ENCODE measurements at regions not wholly inside any gene's neighbourhood (a gene's known extent, or its start where the extent isn't known, plus 50 kb on each side); places are given as distances from the start of the nearest gene placed in this dataset.

DNA sequence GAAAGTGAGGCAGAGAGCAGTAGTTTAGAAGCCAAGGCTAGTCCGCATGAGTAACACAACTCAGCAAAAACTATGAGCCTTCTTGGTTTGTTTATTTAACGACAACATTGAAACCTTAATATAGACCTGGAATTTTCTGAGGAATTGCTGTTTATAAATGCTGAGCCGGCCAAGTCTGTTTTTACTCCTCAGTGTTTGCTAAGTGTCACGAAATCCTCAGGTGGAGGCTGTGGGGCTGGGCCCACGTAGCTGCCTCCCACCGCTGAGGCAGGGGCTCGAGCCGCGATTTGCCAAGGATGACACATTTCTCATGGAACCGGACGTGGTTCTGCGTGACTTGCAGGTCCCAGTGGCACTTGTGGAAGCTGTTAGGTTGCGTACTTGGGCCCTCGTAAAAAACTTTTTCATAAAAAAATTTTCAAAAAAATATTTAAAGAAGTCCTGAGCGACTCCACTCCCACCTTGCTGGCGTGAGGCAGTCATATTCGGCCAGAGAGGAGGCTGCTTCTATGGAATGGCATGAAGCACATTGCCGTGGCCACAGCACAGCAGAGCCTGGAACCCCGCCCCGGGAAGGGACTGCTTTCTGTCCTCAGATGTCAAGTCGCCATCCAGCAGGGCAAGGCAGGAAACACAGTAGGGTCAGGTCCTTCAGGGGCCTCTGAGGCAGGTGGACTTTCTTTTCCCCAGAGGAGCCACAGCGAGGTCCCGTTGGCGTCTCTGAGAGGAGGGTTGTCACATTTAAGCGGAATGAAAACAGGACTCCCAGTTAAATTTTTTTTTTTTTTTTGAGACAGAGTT lies 64.8 kb upstream of the PCSK6 start (continued):
- TF ChIP-seq, protein P1, sequence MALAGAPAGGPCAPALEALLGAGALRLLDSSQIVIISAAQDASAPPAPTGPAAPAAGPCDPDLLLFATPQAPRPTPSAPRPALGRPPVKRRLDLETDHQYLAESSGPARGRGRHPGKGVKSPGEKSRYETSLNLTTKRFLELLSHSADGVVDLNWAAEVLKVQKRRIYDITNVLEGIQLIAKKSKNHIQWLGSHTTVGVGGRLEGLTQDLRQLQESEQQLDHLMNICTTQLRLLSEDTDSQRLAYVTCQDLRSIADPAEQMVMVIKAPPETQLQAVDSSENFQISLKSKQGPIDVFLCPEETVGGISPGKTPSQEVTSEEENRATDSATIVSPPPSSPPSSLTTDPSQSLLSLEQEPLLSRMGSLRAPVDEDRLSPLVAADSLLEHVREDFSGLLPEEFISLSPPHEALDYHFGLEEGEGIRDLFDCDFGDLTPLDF (CRISPR knock-in tag; IDR thresholded peaks at IDR 0.05) = no peak
- TF ChIP-seq, protein P2, sequence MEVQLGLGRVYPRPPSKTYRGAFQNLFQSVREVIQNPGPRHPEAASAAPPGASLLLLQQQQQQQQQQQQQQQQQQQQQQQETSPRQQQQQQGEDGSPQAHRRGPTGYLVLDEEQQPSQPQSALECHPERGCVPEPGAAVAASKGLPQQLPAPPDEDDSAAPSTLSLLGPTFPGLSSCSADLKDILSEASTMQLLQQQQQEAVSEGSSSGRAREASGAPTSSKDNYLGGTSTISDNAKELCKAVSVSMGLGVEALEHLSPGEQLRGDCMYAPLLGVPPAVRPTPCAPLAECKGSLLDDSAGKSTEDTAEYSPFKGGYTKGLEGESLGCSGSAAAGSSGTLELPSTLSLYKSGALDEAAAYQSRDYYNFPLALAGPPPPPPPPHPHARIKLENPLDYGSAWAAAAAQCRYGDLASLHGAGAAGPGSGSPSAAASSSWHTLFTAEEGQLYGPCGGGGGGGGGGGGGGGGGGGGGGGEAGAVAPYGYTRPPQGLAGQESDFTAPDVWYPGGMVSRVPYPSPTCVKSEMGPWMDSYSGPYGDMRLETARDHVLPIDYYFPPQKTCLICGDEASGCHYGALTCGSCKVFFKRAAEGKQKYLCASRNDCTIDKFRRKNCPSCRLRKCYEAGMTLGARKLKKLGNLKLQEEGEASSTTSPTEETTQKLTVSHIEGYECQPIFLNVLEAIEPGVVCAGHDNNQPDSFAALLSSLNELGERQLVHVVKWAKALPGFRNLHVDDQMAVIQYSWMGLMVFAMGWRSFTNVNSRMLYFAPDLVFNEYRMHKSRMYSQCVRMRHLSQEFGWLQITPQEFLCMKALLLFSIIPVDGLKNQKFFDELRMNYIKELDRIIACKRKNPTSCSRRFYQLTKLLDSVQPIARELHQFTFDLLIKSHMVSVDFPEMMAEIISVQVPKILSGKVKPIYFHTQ (CRISPR knock-in tag; IDR thresholded peaks at IDR 0.05) = no peak
- no peak for TF ChIP-seq ZNF396 (CRISPR knock-in tag; IDR thresholded peaks at IDR 0.05; ENCODE audit: borderline replicate concordance)

DNA sequence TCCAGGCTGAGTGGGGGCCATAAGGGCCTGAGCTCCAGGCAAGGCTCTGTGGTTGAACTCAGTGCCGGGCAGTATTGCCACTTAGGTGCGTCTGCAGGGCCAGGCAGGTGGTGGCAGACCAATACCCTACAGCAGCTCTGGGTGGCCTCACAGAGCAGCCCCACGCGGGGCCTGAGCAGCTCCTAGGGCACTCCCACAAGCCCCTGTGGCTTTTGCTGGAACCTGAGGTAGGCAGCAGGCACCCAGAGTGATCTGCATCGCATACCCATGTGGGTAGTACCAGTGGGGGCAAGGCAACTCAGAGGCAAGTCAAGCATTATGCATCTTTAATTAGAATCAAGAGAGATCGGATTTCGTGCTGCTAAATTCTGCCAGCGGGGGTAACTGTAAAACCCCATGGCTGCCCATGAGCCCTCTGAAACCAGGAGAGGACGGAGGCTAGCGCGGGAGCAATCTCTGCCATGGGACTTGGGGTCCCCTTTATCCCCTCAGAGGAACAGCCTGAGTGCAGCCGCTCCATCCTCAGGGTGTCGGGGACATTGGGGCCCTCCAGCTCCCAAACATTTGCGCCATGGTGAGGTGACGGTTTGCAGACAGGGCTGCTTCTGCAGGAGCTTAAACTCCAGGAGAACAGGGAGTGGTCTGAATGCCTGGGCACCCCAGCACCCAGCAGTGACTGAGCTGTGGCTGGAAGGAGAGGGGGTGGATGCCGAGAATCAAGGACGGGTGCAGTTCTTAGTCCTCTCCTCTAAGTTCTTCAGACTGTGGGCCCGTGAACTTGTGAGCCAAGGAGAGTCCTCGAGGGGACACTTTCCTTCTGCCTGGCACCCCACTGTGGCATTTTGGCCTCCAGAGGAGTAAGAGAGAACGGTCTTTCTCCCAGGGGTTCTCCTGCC lies 62.4 kb upstream of the PCSK6 start:
- no peak for DNase-seq (ENCODE audit: low spot score)

DNA sequence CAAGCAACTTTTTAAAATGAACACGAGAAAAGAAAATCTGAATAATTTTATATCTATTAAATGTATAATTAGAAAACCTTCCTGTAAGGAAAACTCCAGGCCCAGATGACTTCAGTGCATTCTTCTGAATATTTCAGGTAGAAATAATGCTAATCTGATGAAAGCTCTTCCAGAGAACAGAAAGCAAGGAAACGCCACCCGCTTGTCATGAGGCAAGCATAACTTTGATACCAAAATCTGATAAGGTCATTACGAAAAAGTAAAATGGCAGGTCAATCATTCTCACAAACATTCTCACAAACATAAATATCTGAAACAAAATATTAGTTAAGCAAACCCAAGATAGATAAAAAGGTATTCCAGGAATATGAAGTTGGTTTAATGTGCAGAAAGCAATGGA lies 60.6 kb upstream of the PCSK6 start:
- no peak overlapping the region for H3K4me3 Mint-ChIP-seq
- ChIA-PET POLR2A (no interaction called here), CTCF (no interaction called here)
- ATAC-seq (no peak), DNase-seq (ENCODE audit: low spot score) (no peak)
- peaks cover 6% of the 10 kb centered on the region for H3K4me1 Mint-ChIP-seq
- 0 out of 2 replicates have a peak, but pooled peaks cover 3% of the 10 kb centered on the region for H3K9me3 Mint-ChIP-seq
- H3K27ac Mint-ChIP-seq = no peak overlapping the region
- H3K36me3 Mint-ChIP-seq = no peaks in the 10 kb centered on the region
- H3K27me3 Mint-ChIP-seq (ENCODE audit: low read depth) = peaks cover 3% of the 10 kb centered on the region
- no peak for TF ChIP-seq OVOL2 (CRISPR knock-in tag; IDR thresholded peaks at IDR 0.05; ENCODE audit: borderline replicate concordance)
- TF ChIP-seq RORB (CRISPR knock-in tag; IDR thresholded peaks at IDR 0.05) = no peak
- no peak for TF ChIP-seq MYBL2 (CRISPR knock-in tag; IDR thresholded peaks at IDR 0.05)
- TF ChIP-seq FOXK1 (CRISPR knock-in tag; IDR thresholded peaks at IDR 0.05) = no peak
- no peak for TF ChIP-seq GABPB1 (CRISPR knock-in tag; IDR thresholded peaks at IDR 0.05)
- TF ChIP-seq, protein P1 (CRISPR knock-in tag; IDR thresholded peaks at IDR 0.05) = no peak
- TF ChIP-seq, protein P3, sequence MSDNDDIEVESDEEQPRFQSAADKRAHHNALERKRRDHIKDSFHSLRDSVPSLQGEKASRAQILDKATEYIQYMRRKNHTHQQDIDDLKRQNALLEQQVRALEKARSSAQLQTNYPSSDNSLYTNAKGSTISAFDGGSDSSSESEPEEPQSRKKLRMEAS (CRISPR knock-in tag; IDR thresholded peaks at IDR 0.05) = no peak
- TF ChIP-seq, protein P4, sequence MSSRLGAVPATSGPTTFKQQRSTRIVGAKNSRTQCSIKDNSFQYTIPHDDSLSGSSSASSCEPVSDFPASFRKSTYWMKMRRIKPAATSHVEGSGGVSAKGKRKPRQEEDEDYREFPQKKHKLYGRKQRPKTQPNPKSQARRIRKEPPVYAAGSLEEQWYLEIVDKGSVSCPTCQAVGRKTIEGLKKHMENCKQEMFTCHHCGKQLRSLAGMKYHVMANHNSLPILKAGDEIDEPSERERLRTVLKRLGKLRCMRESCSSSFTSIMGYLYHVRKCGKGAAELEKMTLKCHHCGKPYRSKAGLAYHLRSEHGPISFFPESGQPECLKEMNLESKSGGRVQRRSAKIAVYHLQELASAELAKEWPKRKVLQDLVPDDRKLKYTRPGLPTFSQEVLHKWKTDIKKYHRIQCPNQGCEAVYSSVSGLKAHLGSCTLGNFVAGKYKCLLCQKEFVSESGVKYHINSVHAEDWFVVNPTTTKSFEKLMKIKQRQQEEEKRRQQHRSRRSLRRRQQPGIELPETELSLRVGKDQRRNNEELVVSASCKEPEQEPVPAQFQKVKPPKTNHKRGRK (CRISPR knock-in tag; IDR thresholded peaks at IDR 0.05; ENCODE audit: borderline replicate concordance) = no peak
- no peak for TF ChIP-seq ZNF423 (CRISPR knock-in tag; IDR thresholded peaks at IDR 0.05)

More for the DNA sequence above, 62.4 kb upstream of the PCSK6 start:
- CTCF ChIA-PET = interaction anchor here (1.0 kb wide), 1 partner anchor 231 kb away, joined by 3 read pairs; no protein-coding TSS in a partner anchor
- Mint-ChIP-seq H3K27me3 (ENCODE audit: low read depth) (peaks cover 3% of the 10 kb centered on the region), H3K4me1 (peaks cover 6% of the 10 kb centered on the region), H3K9me3 (0 out of 2 replicates have a peak, but pooled peaks cover 3% of the 10 kb centered on the region), H3K36me3 (no peaks in the 10 kb centered on the region), H3K27ac (no peak overlapping the region), H3K4me3 (no peak overlapping the region)
- ATAC-seq = peak; percentile 36
- TF ChIP-seq TCF7 (CRISPR knock-in tag; IDR thresholded peaks at IDR 0.05; ENCODE audit: low read depth) (no peak), SP1 (CRISPR knock-in tag; conservative IDR thresholded peaks at IDR 0.05) (no peak), NFE2L1 (CRISPR knock-in tag; IDR thresholded peaks at IDR 0.05) (no peak), PRRX2 (CRISPR knock-in tag; IDR thresholded peaks at IDR 0.05) (no peak), ZNF671 (CRISPR knock-in tag; IDR thresholded peaks at IDR 0.05) (no peak), RELA (CRISPR knock-in tag; IDR thresholded peaks at IDR 0.05; ENCODE audit: borderline replicate concordance) (no peak), SMAD4 (CRISPR knock-in tag; IDR thresholded peaks at IDR 0.05) (no peak), NFATC4 (CRISPR knock-in tag; IDR thresholded peaks at IDR 0.05) (no peak), OVOL2 (CRISPR knock-in tag; IDR thresholded peaks at IDR 0.05; ENCODE audit: borderline replicate concordance) (no peak)
- TF ChIP-seq, protein P5, sequence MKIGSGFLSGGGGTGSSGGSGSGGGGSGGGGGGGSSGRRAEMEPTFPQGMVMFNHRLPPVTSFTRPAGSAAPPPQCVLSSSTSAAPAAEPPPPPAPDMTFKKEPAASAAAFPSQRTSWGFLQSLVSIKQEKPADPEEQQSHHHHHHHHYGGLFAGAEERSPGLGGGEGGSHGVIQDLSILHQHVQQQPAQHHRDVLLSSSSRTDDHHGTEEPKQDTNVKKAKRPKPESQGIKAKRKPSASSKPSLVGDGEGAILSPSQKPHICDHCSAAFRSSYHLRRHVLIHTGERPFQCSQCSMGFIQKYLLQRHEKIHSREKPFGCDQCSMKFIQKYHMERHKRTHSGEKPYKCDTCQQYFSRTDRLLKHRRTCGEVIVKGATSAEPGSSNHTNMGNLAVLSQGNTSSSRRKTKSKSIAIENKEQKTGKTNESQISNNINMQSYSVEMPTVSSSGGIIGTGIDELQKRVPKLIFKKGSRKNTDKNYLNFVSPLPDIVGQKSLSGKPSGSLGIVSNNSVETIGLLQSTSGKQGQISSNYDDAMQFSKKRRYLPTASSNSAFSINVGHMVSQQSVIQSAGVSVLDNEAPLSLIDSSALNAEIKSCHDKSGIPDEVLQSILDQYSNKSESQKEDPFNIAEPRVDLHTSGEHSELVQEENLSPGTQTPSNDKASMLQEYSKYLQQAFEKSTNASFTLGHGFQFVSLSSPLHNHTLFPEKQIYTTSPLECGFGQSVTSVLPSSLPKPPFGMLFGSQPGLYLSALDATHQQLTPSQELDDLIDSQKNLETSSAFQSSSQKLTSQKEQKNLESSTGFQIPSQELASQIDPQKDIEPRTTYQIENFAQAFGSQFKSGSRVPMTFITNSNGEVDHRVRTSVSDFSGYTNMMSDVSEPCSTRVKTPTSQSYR (CRISPR knock-in tag; IDR thresholded peaks at IDR 0.05) = no peak
- TF ChIP-seq, protein P6, sequence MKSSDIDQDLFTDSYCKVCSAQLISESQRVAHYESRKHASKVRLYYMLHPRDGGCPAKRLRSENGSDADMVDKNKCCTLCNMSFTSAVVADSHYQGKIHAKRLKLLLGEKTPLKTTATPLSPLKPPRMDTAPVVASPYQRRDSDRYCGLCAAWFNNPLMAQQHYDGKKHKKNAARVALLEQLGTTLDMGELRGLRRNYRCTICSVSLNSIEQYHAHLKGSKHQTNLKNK (CRISPR knock-in tag; IDR thresholded peaks at IDR 0.05) = no peak
- TF ChIP-seq, protein P3 (CRISPR knock-in tag; IDR thresholded peaks at IDR 0.05) = no peak
- POLR2A ChIA-PET = interaction anchor here (1.8 kb wide), 1 partner anchor 64 kb away, joined by 4 read pairs; no protein-coding TSS in a partner anchor
